ENCODE measurements at regions not wholly inside any gene's neighbourhood (a gene's known extent, or its start where the extent isn't known, plus 50 kb on each side); places are given as distances from the start of the nearest gene placed in this dataset.

GRCh38 chr5:135171336-135171735 is 137.3 kb upstream of the PITX1 start:
- TF ChIP-seq CTCF (IDR thresholded peaks at IDR 0.05; ENCODE audit: low read depth, low read length) = no peak
- no peak for TF ChIP-seq EZH2phosphoT487 (IDR thresholded peaks at IDR 0.05; ENCODE audit: low read depth)

Measured in OCI-LY3 (cell line).